ENCODE measurements at regions not wholly inside any gene's neighbourhood (a gene's known extent, or its start where the extent isn't known, plus 50 kb on each side); places are given as distances from the start of the nearest gene placed in this dataset.

DNA sequence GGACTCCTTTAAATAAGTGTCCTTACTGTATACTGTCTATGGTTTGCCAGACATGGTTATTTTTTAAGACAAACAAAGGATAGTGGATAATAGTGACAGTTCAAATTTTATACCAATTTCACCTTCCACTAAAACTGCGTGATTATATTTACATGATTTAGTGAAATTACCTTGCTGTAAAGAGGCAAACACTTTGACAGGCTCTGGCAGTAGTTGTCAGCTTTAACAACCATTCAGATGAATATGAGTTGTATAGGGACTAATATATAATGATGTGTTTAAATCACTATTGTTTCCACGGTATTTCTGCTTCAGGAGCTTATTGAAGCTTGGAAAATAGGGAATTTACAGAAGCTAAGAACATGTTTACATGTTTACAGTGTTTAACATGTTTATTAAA, 1364.0 kb downstream of the FSCB start:
- H3K9me3 ChIP-seq: no peaks in the 10 kb centered on the region
- no peak for TF ChIP-seq POLR2AphosphoS5 (IDR thresholded peaks at IDR 0.05)
- no peak for TF ChIP-seq POLR2A (IDR thresholded peaks at IDR 0.05)
- TF ChIP-seq, protein P1, sequence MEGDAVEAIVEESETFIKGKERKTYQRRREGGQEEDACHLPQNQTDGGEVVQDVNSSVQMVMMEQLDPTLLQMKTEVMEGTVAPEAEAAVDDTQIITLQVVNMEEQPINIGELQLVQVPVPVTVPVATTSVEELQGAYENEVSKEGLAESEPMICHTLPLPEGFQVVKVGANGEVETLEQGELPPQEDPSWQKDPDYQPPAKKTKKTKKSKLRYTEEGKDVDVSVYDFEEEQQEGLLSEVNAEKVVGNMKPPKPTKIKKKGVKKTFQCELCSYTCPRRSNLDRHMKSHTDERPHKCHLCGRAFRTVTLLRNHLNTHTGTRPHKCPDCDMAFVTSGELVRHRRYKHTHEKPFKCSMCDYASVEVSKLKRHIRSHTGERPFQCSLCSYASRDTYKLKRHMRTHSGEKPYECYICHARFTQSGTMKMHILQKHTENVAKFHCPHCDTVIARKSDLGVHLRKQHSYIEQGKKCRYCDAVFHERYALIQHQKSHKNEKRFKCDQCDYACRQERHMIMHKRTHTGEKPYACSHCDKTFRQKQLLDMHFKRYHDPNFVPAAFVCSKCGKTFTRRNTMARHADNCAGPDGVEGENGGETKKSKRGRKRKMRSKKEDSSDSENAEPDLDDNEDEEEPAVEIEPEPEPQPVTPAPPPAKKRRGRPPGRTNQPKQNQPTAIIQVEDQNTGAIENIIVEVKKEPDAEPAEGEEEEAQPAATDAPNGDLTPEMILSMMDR (IDR thresholded peaks at IDR 0.05 in 8 of 11, conservative IDR thresholded peaks at IDR 0.05 in 3 of 11): no peak
- intact Hi-C loops (cut with DNase I; ENCODE audit: low total_unique reads): no loop called here
- H3K27ac ChIP-seq: no peak overlapping the region
- no peaks in the 10 kb centered on the region for H3K36me3 ChIP-seq
- H3K4me1 ChIP-seq: no peaks in the 10 kb centered on the region
- H3K4me3 ChIP-seq: no peak overlapping the region
- WGBS, 5 donors: 76 to 85% (median 79%) methylated on average over 2 of the region's 2 CpGs
- DNase-seq: no peak
- H3K27me3 ChIP-seq (replicated peaks in 1 of 7): no peaks in the 10 kb centered on the region

DNA sequence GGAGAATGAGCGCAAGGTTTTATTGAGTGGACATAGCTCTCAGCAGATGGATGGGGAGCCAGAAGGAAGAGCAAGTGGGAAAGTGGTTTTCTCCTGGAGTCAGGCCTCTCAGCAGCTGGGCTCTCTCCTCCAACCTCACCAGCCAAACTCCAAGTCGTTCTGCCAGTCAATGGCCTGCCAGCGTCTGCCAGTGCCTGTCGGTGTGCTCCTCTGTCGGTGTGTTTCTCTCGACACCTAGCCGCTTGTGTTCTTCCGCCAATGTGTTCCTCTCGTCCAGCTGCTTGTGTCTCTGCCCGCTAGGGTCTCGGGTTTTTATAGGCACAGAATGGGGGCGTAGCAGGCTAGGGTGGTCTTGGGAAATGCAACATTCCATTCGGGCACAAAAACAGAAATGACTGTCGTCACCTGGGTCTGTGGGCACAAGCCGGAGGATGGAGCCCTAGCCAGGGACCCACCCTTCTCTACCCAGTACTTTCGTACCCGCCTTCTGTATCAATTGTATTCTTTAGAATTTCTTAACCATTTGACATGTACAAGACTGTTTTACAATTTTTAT, 1365.4 kb downstream of the FSCB start:
- peak; percentile 51 for DNase-seq
- 90 to 95% (median 91%) methylated on average over 17 of the region's 17 CpGs for WGBS, 5 donors
- intact Hi-C loops (cut with DNase I; ENCODE audit: low total_unique reads): no loop called here
- H3K9me3 ChIP-seq: no peaks in the 10 kb centered on the region
- no peaks in the 10 kb centered on the region for H3K4me1 ChIP-seq
- TF ChIP-seq, protein P1 (IDR thresholded peaks at IDR 0.05 in 8 of 11, conservative IDR thresholded peaks at IDR 0.05 in 3 of 11): no peak
- TF ChIP-seq POLR2A (IDR thresholded peaks at IDR 0.05): no peak
- TF ChIP-seq POLR2AphosphoS5 (IDR thresholded peaks at IDR 0.05): no peak
- H3K27me3 ChIP-seq (replicated peaks in 1 of 7): no peaks in the 10 kb centered on the region
- no peak overlapping the region for H3K27ac ChIP-seq
- no peak overlapping the region for H3K4me3 ChIP-seq
- H3K36me3 ChIP-seq: no peaks in the 10 kb centered on the region

DNA sequence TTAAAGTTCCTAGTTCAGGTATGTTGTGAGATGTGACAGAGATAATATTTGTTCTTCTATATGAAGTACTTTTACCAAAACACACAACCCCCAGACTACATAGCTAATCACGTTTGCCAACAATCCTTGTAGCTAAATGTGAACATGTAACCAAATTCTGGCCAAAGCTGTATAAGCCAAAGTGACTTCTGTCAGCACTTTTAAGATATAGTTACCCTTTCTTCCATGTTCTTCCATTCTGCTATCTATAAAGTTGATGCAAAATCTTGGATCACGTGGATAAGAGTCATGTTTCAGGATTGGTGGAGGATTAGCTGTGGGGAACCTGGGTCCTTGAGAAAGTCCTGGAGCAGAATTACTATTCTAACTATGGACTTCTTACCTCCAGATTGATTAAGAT, 1366.6 kb downstream of the FSCB start:
- no peak overlapping the region for H3K4me3 ChIP-seq
- H3K27me3 ChIP-seq (replicated peaks in 1 of 7): no peaks in the 10 kb centered on the region
- WGBS, 5 donors: 55 to 80% (median 75%) methylated on average over 2 of the region's 2 CpGs
- no peak overlapping the region for H3K27ac ChIP-seq
- no peaks in the 10 kb centered on the region for H3K4me1 ChIP-seq
- DNase-seq: no peak
- TF ChIP-seq POLR2A (IDR thresholded peaks at IDR 0.05) (no peak), POLR2AphosphoS5 (IDR thresholded peaks at IDR 0.05) (no peak)
- TF ChIP-seq, protein P1 (IDR thresholded peaks at IDR 0.05 in 8 of 11, conservative IDR thresholded peaks at IDR 0.05 in 3 of 11): no peak
- H3K9me3 ChIP-seq: peaks cover 0 to 12% (median 6%) of the 10 kb centered on the region in 8 donors
- intact Hi-C loops (cut with DNase I; ENCODE audit: low total_unique reads): no loop called here
- no peaks in the 10 kb centered on the region for H3K36me3 ChIP-seq

DNA sequence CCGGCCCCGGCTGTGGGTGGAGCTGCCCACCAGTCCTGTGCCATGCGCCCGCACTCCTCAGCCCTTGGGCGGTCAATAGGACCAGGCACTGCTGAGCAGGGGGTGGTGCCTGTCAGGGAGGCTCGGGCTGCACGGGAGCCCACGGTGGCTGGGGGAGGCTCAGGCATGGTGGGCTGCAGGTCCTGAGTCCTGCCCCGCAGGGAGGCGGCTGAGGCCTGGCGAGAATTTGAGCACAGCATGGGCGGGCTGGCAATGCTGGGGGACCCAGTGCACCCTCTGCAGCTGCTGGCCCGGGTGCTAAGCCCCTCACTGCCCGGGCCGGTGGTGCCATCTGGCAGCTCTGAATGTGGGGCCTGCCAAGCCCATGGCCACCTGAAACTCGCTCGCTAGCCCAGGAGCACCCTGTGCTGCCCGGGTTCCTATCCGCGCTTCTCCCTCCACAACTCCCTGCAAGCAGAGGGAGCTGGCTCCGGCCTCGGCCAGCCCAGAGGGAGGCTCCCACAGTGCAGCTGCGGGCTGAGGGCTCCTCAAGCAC, 1371.1 kb downstream of the FSCB start:
- Histone ChIP-seq H3K4me3 (no peak overlapping the region), H3K9me3 (peaks cover 0 to 19% (median 9%) of the 10 kb centered on the region in 8 donors), H3K27me3 (replicated peaks in 1 of 7) (no peaks in the 10 kb centered on the region), H3K4me1 (no peaks in the 10 kb centered on the region), H3K27ac (no peak overlapping the region), H3K36me3 (no peaks in the 10 kb centered on the region)
- peak; percentile 66 for DNase-seq
- intact Hi-C loops (cut with DNase I; ENCODE audit: low total_unique reads): no loop called here
- 86 to 93% (median 86%) methylated on average over 10 to 23 of the region's 23 CpGs for WGBS, 5 donors
- TF ChIP-seq POLR2A (IDR thresholded peaks at IDR 0.05): no peak
- TF ChIP-seq, protein P1 (IDR thresholded peaks at IDR 0.05 in 8 of 11, conservative IDR thresholded peaks at IDR 0.05 in 3 of 11): no peak
- no peak for TF ChIP-seq POLR2AphosphoS5 (IDR thresholded peaks at IDR 0.05)

All from spleen (tissue), 11 donors.